IMR-90 (cell line): ENCODE measurements at regions not wholly inside any gene's neighbourhood (a gene's known extent, or its start where the extent isn't known, plus 50 kb on each side); places are given as distances from the start of the nearest gene placed in this dataset.

Source experiments
- ATAC-seq: fragments of 200-7000 bp; cut with Tn5 transposase; 2 replicates; pipeline ENCODE4 v1.9.1; 2020; ENCODE audit warnings: low read depth, mild to moderate bottlenecking, moderate library complexity
- BruUV-seq: library from RNA; stranded (reverse); fragments of 400-500 nt; replicated peaks from 2 replicates; lab custom pipeline; 2021; lab: Mats Ljungman, UMichigan
- CTCF ChIA-PET: fragments of 300-600 bp; formaldehyde crosslinking; extraction: SDS; loops from one replicate; lab custom pipeline; 2021; ENCODE audit warnings: antibody characterized with exemption; lab: Yijun Ruan, JAX
- POLR2A ChIA-PET: fragments of 300-600 bp; sonication (Branson Sonifier 250); formaldehyde crosslinking; loops from one replicate; lab custom pipeline; 2022; ENCODE audit warnings: antibody characterized with exemption; ENCODE audit not compliant: unreplicated experiment; lab: Charles Lee
- DNase-seq: peaks from one replicate; pipeline ENCODE4 v3.0.0; 2013
- H2AFZ ChIP-seq: replicated peaks from 2 replicates; pipeline ENCODE3; 2013; ENCODE audit warnings: low read length, mild to moderate bottlenecking; ENCODE audit not compliant: poor library complexity
- H2AK5ac ChIP-seq: 2 replicates; pipeline ENCODE4 v1.6.1; 2013; ENCODE audit warnings: low read depth, low read length, inconsistent platforms
- H2AK9ac ChIP-seq: replicated peaks from 2 replicates; pipeline ENCODE3; 2013; ENCODE audit warnings: mild to moderate bottlenecking, low read depth, low read length, moderate library complexity; ENCODE audit not compliant: poor library complexity
- H2BK120ac ChIP-seq: 2 replicates; pipeline ENCODE4 v1.6.1; 2013; ENCODE audit warnings: low read depth, low read length, inconsistent platforms
- H2BK15ac ChIP-seq: 3 replicates; pipeline ENCODE4 v1.6.1; 2013; ENCODE audit warnings: low read depth, low read length, inconsistent platforms
- H2BK20ac ChIP-seq: 2 replicates; pipeline ENCODE4 v1.6.1; 2013; ENCODE audit warnings: low read depth, mild to moderate bottlenecking, inconsistent platforms, low read length, moderate library complexity
- H2BK5ac ChIP-seq: 2 replicates; pipeline ENCODE4 v1.6.1; 2013; ENCODE audit warnings: mild to moderate bottlenecking, low read depth, low read length, inconsistent platforms; ENCODE audit not compliant: poor library complexity, severe bottlenecking
- H3K14ac ChIP-seq: replicated peaks from 2 replicates; pipeline ENCODE4 v1.6.1; 2013; ENCODE audit warnings: low read depth, low read length, inconsistent platforms
- H3K18ac ChIP-seq: 2 replicates; pipeline ENCODE4 v1.6.1; 2013; ENCODE audit warnings: low read depth, low read length, control low read depth
- H3K23ac ChIP-seq: 2 replicates; pipeline ENCODE4 v1.6.1; 2013; ENCODE audit warnings: low read depth, low read length, inconsistent platforms
- H3K27ac ChIP-seq: 2 replicates; pipeline ENCODE4 v1.5.1; 2013; ENCODE audit warnings: mild to moderate bottlenecking, control low read depth, low read length; ENCODE audit not compliant: insufficient read depth
- H3K27me3 ChIP-seq: 2 replicates; pipeline ENCODE4 v1.6.1; 2013; ENCODE audit warnings: low read length; ENCODE audit not compliant: control insufficient read depth, insufficient read depth
- H3K36me3 ChIP-seq: 2 replicates; pipeline ENCODE4 v1.6.1; 2013; ENCODE audit warnings: low read length, mixed read lengths; ENCODE audit not compliant: control insufficient read depth, insufficient read depth
- H3K4ac ChIP-seq: 2 replicates; pipeline ENCODE4 v1.6.1; 2013; ENCODE audit warnings: low read depth, low read length, inconsistent platforms
- H3K4me1 ChIP-seq: 2 replicates; pipeline ENCODE4 v1.6.1; 2013; ENCODE audit warnings: low read length, mixed read lengths; ENCODE audit not compliant: control insufficient read depth, insufficient read depth
- H3K4me2 ChIP-seq: 2 replicates; pipeline ENCODE4 v1.6.1; 2013; ENCODE audit warnings: low read depth, mild to moderate bottlenecking, control low read depth, low read length, moderate library complexity
- H3K4me3 ChIP-seq: 2 replicates; pipeline ENCODE4 v1.5.1; 2013; ENCODE audit warnings: low read depth, mild to moderate bottlenecking, control low read depth, low read length, moderate library complexity; ENCODE audit not compliant: insufficient read depth
- H3K56ac ChIP-seq: 2 replicates; pipeline ENCODE4 v1.6.1; 2013; ENCODE audit warnings: low read length, inconsistent platforms; ENCODE audit not compliant: insufficient read depth; ENCODE audit errors: extremely low read depth
- H3K79me1 ChIP-seq, 2 experiments: 2 replicates each; pipeline ENCODE4 v1.6.1; 2013; ENCODE audit warnings: low read length in 2 of 2, inconsistent platforms in 1 of 2, low read depth in 1 of 2
- H3K9ac ChIP-seq: 2 replicates; pipeline ENCODE4 v1.6.1; 2013; ENCODE audit warnings: low read depth, low read length, control low read depth
- H3K9me1 ChIP-seq: 2 replicates; pipeline ENCODE4 v1.6.1; 2013; ENCODE audit warnings: low read length, inconsistent platforms; ENCODE audit not compliant: insufficient read depth
- H3K9me3 ChIP-seq: 2 replicates; pipeline ENCODE4 v1.6.1; 2013; ENCODE audit warnings: low read length; ENCODE audit not compliant: control insufficient read depth, insufficient read depth
- H4K20me1 ChIP-seq: 2 replicates; pipeline ENCODE4 v1.6.1; 2013; ENCODE audit warnings: low read length, inconsistent platforms; ENCODE audit not compliant: insufficient read depth
- H4K5ac ChIP-seq: 2 replicates; pipeline ENCODE4 v1.6.1; 2013; ENCODE audit warnings: mild to moderate bottlenecking, low read depth, low read length, control low read depth
- H4K8ac ChIP-seq, 2 experiments: 2 replicates each; pipeline ENCODE4 v1.6.1; 2013; ENCODE audit warnings: low read depth in 2 of 2, low read length in 2 of 2, control low read depth in 1 of 2, inconsistent platforms in 1 of 2
- H4K91ac ChIP-seq: 2 replicates; pipeline ENCODE4 v1.6.1; 2013; ENCODE audit warnings: low read depth, low read length, inconsistent platforms; ENCODE audit not compliant: insufficient read depth
- POLR2A ChIP-seq: IDR thresholded peaks from 2 replicates; pipeline ENCODE4 v1.6.1; 2012; ENCODE audit warnings: mild to moderate bottlenecking, low read depth, low read length
- WGBS, 2 experiments: methylation state at CpG; one replicate each; pipeline versions ENCODE4 v1.1.5 to v1.1.7; 2013; ENCODE audit warnings: missing lambda C conversion rate in 2 of 2; ENCODE audit not compliant: insufficient read length in 1 of 2; ENCODE audit errors: extremely low coverage in 2 of 2; 5-methylcytosine and 5-hydroxymethylcytosine counted together
- dilution Hi-C: fragments of 300-500 bp; cut with HindIII; formaldehyde crosslinking; loops from one replicate; pipeline ENCODE4 v1.14.3; 2018; ENCODE audit warnings: low sequenced_read_pairs; ENCODE audit not compliant: unreplicated experiment
- in situ Hi-C: fragments of 300-500 bp; cut with MboI; formaldehyde crosslinking; loops from 3 replicates; pipeline ENCODE4 v1.14.3; 2019; ENCODE audit warnings: low sequenced_read_pairs, inconsistent platforms, mixed read lengths
- intact Hi-C: fragments of 100-400 bp; cut with micrococcal nuclease; formaldehyde crosslinking; loops from 2 replicates; pipeline ENCODE4 v1.10.0; 2022

GRCh38 chr5:152331718-152332117 lies 73.4 kb downstream of the NMUR2 start:
- no peak overlapping the region for H2BK20ac ChIP-seq
- H3K56ac ChIP-seq = no peak overlapping the region
- dilution Hi-C loops (no loop called here), intact Hi-C loops (no loop called here), in situ Hi-C loops (no loop called here)
- no peaks in the 10 kb centered on the region for H4K20me1 ChIP-seq
- H3K9me3 ChIP-seq = peaks cover 5% of the 10 kb centered on the region
- no peaks in the 10 kb centered on the region for H3K36me3 ChIP-seq
- no peak overlapping the region for H4K8ac ChIP-seq
- no peaks in the 10 kb centered on the region for H3K79me1 ChIP-seq
- ATAC-seq = no peak
- H4K91ac ChIP-seq = no peak overlapping the region
- H3K4me3 ChIP-seq = no peak overlapping the region
- H3K9me1 ChIP-seq = no peaks in the 10 kb centered on the region
- H2AK5ac ChIP-seq = no peak overlapping the region
- H4K5ac ChIP-seq = no peak overlapping the region
- no peak overlapping the region for H3K23ac ChIP-seq
- POLR2A ChIA-PET = no interaction called here
- H3K14ac ChIP-seq = no peak overlapping the region
- CTCF ChIA-PET = no interaction called here
- no peak overlapping the region for H3K4ac ChIP-seq
- BruUV-seq = no TSS peak
- no peak overlapping the region for H2BK5ac ChIP-seq
- no peaks in the 10 kb centered on the region for H3K27me3 ChIP-seq
- H3K4me1 ChIP-seq = no peaks in the 10 kb centered on the region
- WGBS, 2 experiments = 33% methylated on average over 1 of the region's 2 CpGs; no CpG with 5 or more reads in 1 of the 2 experiments
- TF ChIP-seq POLR2A = no peak
- H2AK9ac ChIP-seq = no peak overlapping the region
- H2AFZ ChIP-seq = no peak overlapping the region
- no peak overlapping the region for H3K18ac ChIP-seq
- H3K4me2 ChIP-seq = no peak overlapping the region
- no peak overlapping the region for H2BK15ac ChIP-seq
- DNase-seq = no peak
- H3K27ac ChIP-seq = no peak overlapping the region
- H2BK120ac ChIP-seq = no peak overlapping the region
- no peak overlapping the region for H3K9ac ChIP-seq
